HG02870 (cell line): ENCODE measurements at regions not wholly inside any gene's neighbourhood (a gene's known extent, or its start where the extent isn't known, plus 50 kb on each side); places are given as distances from the start of the nearest gene placed in this dataset.
"Not testable (repeated sequence)": the region's sequence is repeated elsewhere in the genome, so short reads cannot be mapped to it uniquely, and the experiment has no call there.

ENCODE experiments used
- ATAC-seq: cut with Tn5 transposase; IDR thresholded peaks from one replicate; pipeline ENCODE4 v1.9.1; 2021; ENCODE audit warnings: mild to moderate bottlenecking, moderate library complexity; ENCODE audit not compliant: unreplicated experiment

- no peak for ATAC-seq
Measured at GRCh38 chr9:11701706-11702105, 991.5 kb upstream of the TYRP1 start.

DNA sequence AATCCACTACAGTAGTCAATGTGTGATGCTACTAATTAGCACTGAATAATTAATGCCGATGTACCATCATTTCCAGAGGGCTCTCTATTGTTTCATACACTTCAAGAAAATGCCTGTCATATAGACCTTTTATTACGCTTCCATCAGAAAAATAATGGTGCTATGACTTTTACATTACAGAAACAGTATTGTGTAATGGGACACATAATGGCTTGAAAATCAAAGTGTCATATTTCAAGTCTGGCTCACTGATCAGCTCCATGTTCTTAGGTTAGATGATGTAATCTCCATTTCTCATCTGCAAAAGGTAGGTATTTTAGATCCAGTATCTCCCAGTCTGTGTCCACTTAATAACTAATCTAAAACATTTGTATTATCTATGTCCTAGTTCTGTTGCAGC lies 990.6 kb upstream of the TYRP1 start:
- ATAC-seq = no peak

GRCh38 chr9:11704198-11704597 lies 989.0 kb upstream of the TYRP1 start:
- not testable (repeated sequence) for ATAC-seq

- ATAC-seq = no peak
Measured at GRCh38 chr9:11708899-11709298, 984.3 kb upstream of the TYRP1 start.

DNA sequence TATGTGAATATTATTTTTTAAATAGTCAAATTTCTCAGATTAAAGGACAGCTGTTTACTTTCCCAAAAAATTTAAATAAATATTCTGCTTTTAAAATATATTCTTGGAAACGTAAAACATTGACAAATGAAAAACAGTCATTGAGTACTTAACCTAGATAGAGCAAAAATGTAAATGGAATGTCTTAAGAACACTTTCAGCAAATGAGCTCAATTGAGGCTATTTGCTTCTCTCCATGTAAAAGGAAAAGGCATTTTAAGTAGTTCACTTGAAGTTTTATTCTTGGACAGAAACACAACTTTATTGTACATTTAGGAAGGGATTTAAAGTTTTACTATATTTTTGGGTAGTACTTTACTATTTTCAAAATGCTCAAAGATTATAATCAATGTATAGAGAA lies 983.6 kb upstream of the TYRP1 start:
- no peak for ATAC-seq

DNA sequence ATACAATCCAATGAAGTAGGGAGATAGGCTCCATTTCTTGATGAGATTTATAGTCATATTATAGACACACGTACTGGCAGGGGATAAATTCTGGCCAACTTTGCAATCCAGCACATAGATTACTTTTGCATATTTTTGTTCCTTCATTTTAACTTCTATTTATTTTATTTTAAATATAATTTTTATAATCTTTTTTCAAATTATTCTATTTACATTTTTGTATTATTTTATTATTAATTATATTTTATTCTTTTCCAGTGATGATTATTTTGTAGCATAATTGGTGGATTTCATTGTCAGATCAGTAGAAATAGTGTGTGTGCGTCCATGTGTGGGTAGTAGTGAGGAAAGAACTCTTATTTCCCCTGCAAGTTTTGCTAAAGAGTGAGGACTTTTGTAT lies 980.1 kb upstream of the TYRP1 start:
- no peak for ATAC-seq

- no peak for ATAC-seq
Measured at GRCh38 chr9:11722957-11723356, 970.2 kb upstream of the TYRP1 start.

DNA sequence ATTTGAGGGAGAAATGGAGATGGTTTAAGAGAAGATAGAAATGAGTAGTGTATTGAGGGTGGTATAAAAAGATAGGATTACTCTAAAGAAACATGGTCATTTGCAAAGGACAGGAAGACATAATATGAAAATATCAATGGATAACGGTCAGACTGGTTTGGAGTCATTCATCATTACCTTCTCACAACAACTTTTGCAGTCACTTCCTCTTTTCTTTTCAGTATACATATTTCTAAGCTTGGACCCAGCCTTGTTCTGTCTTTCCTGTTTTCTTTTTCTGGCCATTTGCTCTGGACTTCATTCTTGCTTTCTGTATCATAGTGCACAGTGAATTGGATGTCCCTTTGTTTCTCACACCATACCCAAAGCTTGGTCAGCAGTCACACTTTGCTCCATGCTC lies 966.5 kb upstream of the TYRP1 start:
- no peak for ATAC-seq

DNA sequence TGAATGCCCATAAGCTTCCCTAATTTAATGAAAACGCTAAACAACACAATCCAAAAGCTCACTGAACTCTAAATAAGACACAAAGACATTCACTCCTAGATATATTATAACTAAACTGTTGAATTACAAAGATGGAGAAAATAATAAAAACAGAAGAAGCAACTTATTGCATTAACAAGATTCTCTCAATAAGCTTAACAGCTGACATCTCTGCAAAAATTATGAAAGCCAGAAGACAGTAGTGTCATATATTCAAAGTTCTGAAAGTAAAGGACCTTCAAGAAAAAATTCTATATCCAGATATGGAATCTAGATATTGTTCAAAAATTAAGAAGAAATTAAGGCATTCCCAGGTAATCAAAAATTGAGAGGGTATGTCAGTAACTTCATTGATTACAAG lies 957.8 kb upstream of the TYRP1 start:
- ATAC-seq = no peak

GRCh38 chr9:11742471-11742870 lies 950.7 kb upstream of the TYRP1 start:
- no peak for ATAC-seq

DNA sequence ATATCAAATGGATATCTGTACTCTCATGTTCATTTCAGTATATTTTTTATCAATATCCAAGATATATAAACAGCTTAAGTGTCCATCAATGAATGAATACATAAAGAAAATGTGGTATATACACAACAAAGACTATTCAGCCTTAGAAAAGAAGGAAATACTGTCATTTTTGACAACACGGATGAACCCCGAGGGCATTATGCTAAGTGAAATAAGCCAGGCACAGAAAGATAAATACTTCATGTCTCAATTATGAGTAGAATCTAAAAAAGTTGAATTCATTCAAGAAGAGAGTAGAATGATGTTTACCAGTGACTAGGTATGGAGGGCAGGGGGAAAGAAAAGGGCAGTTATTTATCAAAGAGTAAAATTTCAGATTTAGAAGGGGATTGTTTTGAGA lies 949.8 kb upstream of the TYRP1 start:
- no peak for ATAC-seq

DNA sequence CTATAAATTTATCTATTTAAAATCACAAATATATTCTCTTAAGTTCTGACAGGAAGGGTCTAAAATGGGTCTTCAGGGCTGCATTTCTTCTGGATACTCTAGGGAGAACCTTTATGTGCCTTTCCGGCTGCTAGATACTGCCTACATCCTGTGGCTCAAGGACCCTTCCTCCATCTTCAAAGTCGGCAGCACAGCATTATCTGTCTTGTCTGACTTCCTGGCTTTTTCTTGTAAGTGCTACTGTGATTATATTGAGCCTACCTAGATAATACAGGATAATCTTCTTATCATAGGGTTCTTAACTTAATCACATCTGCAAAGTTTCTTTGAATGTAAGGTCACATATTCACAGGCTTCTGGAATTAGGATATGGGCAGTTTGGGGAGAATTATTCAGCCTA lies 943.8 kb upstream of the TYRP1 start:
- no peak for ATAC-seq

- ATAC-seq = no peak
Measured at GRCh38 chr9:11755951-11756350, 937.2 kb upstream of the TYRP1 start.

GRCh38 chr9:11757408-11757807 lies 935.8 kb upstream of the TYRP1 start:
- ATAC-seq = no peak

GRCh38 chr9:11758016-11758415 lies 935.2 kb upstream of the TYRP1 start:
- no peak for ATAC-seq

DNA sequence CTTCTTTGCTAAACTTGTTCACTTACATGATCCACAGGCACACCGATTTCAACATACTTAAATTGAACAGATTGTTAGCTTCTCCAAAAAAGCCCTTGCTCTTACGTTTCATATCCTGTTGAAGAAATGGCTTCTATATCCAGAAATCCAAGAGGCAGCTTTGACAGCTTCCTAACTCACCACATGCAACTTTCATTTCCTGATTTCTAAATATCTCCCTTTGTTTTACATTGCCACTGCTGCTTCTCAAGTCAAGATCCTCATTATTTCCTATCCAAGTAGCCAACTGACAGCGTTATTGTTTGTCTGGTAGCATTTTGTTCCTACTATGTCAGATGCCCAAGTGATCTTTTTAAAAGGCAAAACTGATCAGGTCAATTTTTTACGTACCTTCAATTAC lies 913.2 kb upstream of the TYRP1 start:
- ATAC-seq = no peak

DNA sequence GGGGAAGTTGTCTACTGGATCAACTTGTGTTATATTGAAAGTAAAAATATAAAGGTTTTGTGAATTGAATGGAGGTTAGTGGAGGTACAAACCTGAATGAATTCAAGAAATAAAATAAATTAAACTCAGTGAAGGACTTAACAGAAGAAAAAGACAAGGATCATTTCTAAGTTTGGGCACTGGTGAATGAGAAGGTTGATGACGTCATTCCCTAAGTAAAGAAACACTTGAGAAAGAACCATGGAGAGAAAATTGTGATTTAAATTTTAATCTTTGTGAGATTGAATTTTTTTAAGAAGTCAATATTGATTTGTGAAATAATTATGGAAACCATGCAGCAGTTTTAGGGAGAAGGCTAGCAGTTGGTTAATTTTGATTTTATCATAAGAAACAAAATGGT lies 900.3 kb upstream of the TYRP1 start:
- no peak for ATAC-seq

GRCh38 chr9:11794984-11795383 lies 898.2 kb upstream of the TYRP1 start:
- no peak for ATAC-seq

- no peak for ATAC-seq
Measured at GRCh38 chr9:11805969-11806368, 887.2 kb upstream of the TYRP1 start.

DNA sequence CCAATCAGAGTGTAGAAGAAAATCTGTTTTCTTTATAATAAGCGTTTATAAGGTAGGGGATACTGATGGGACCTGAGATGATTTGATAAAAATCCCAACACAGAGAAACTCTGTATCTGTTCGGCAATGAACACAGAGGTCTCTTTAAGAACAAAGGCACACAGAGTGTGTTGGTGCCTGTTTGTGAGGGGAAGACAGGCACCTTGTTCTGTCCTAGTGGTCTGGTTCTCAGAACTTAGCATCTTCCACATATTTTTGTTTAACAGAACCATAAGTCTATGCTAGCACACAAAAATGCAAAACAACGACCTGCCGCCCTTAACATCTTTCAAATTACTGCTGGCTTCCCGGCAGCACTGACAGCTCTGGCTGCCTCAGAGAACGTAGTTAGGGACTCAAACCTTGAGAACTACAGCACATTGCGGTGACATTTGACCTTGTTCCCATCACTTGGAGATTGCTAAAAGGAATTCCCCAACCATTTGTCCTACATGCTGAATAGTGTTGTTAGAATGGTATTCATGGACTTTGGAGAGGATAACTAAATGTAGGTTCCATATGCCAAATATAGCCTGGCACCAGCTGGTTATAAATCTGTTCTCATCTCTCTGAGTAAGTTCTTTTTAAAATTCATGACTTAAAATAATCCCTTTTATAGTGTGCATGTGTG lies 871.7 kb upstream of the TYRP1 start:
- no peak for ATAC-seq

DNA sequence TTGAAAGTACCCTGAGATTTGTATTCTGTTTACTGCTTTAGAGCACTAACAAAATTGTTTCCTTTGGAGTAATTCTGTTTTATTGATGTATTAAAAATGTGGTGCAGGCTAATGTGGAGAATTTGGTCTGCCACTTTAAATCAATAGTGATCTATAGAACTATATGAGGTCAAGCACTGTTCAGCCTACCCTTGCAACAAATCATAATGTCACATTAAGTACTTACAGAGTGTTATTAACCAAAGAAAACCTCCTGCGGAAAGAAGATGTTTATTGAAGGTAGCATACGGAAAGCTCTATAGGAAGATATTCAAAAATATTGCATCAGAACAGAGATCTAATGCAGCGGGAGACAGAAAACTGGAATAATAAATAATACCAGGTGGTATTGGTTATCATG lies 865.0 kb upstream of the TYRP1 start:
- ATAC-seq = no peak

GRCh38 chr9:11833056-11833455 lies 860.1 kb upstream of the TYRP1 start:
- ATAC-seq = no peak

DNA sequence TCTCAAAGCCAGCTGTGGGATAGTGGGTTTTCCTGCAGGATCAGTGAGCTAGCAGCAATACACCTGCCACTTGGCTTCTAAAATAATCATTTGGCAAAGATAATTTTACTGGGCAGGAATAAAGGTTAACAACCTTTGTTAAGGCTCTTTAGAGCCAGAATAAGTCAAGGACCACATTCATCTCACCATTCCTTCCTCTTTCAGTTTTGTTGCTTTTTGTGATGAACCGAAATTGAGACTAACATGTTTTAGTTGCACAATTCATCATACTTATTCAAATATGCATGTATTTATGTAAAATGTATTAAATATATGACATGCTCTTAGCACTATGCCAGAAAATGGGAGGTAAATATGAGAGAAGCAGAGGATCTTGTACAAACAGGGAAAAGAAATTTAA lies 824.4 kb upstream of the TYRP1 start:
- ATAC-seq = no peak
